ENCODE measurements at regions not wholly inside any gene's neighbourhood (a gene's known extent, or its start where the extent isn't known, plus 50 kb on each side); places are given as distances from the start of the nearest gene placed in this dataset.

DNA sequence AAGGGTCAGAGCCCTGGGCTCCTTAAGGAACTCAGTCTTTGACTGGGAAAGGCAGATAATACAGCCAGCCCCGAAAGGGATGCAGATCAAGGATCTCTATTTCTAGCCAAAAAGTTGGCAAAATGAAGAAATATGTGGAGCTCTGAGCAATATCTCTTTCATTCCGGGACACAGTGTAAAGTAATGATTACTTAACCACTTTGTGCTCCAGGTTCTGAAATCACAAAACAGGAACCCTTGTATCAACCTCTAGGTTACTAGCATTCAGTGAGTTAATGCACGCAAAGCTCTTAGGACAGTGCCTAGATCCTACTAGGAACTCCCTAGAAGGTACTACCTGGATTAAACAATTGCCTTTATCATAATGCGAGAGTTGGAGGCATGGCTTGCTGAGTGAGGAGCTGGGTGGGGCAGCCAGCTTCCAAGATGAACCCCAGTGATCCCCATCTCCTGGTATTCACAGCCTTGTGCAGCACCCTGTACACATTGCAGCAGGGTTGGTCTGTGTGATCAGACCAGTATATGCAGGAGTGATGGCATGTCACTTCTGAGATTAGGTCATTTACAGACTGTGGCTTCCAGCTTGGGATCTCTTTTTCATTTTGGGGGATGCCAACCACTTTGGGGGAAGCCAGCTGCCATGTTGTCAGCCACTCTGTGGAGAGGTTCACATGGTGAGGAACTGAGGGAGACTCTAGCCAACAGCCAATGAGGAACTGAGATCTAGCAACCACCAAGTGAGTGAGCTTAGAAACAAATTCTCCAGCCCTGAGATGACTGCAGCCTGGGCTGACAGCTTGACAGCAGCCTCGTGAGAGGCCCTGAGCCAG is 103.1 kb upstream of the SLC44A1 start:
- Histone ChIP-seq H3K9me1 (replicated peaks; ENCODE audit: control insufficient read depth, extremely low read depth, insufficient read depth, low read length) (no peaks in the 10 kb centered on the region), H3K9ac (replicated peaks; ENCODE audit: extremely low read depth, insufficient read depth, low read length) (no peak overlapping the region), H4K20me1 (replicated peaks; ENCODE audit: control insufficient read depth, extremely low read depth, insufficient read depth, low read length) (no peaks in the 10 kb centered on the region), H3K4me3 (replicated peaks in 1 of 3; ENCODE audit: insufficient read depth in 1 of 3, low read depth in 1 of 3, low read length in 3 of 3) (no peak overlapping the region), H3K27me3 (ENCODE audit: control insufficient read depth in 2 of 2, insufficient read depth in 2 of 2, low read length in 2 of 2) (peaks cover 0 to 2% of the 10 kb centered on the region in 2 experiments), H3K9me3 (replicated peaks; ENCODE audit: control insufficient read depth, insufficient read depth, low read length) (no peaks in the 10 kb centered on the region), H3K27ac (ENCODE audit: insufficient read depth, low read depth, low read length) (no peak overlapping the region), H3K4me2 (ENCODE audit: insufficient read depth, low read length) (no peak overlapping the region), H3K36me3 (ENCODE audit: control insufficient read depth in 2 of 2, extremely low read depth in 1 of 2, insufficient read depth in 2 of 2, low read length in 2 of 2) (no peaks in the 10 kb centered on the region), H2AFZ (ENCODE audit: low read depth, low read length) (no peak overlapping the region), H3K4me1 (ENCODE audit: control insufficient read depth, extremely low read depth, insufficient read depth, low read length) (no peaks in the 10 kb centered on the region), H3K79me2 (ENCODE audit: control insufficient read depth, insufficient read depth, low read length) (no peaks in the 10 kb centered on the region)
- no TSS peak for BruUV-seq (replicated peaks)
- FAIRE-seq = no peak
- dilution Hi-C loops (cut with MboI; ENCODE audit: extremely low pct_ligation_motif_present, low sequenced_read_pairs) (no loop called here), intact Hi-C loops (cut with micrococcal nuclease) (no loop called here)
- TF ChIP-seq MYC (IDR thresholded peaks at IDR 0.05; ENCODE audit: low read depth, low read length) = no peak
- TF ChIP-seq, protein P1, sequence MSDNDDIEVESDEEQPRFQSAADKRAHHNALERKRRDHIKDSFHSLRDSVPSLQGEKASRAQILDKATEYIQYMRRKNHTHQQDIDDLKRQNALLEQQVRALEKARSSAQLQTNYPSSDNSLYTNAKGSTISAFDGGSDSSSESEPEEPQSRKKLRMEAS (IDR thresholded peaks at IDR 0.05; ENCODE audit: insufficient read depth, insufficient read length) = no peak
- ChIA-PET POLR2A (no interaction called here), CTCF (no interaction called here)
- no peak for DNase-seq (ENCODE audit: low read depth, low spot score)

DNA sequence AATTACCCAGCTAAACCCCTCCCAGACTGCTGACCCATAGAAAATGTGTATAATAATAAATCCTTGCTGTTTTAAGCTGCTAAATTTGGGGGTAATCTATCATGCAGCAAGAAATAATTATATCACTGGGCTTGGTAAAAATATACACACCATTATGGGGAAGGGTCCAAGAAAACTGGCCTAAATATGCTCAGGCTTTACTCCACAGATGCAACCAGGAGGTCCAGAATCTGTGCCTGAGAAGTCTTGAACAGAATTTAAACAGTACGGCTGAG is 102.5 kb upstream of the SLC44A1 start:
- H4K20me1 ChIP-seq (replicated peaks; ENCODE audit: control insufficient read depth, extremely low read depth, insufficient read depth, low read length) = no peaks in the 10 kb centered on the region
- no peaks in the 10 kb centered on the region for H3K36me3 ChIP-seq (ENCODE audit: control insufficient read depth in 2 of 2, extremely low read depth in 1 of 2, insufficient read depth in 2 of 2, low read length in 2 of 2)
- no peaks in the 10 kb centered on the region for H3K79me2 ChIP-seq (ENCODE audit: control insufficient read depth, insufficient read depth, low read length)
- H3K4me2 ChIP-seq (ENCODE audit: insufficient read depth, low read length) = no peak overlapping the region
- no peaks in the 10 kb centered on the region for H3K9me1 ChIP-seq (replicated peaks; ENCODE audit: control insufficient read depth, extremely low read depth, insufficient read depth, low read length)
- TF ChIP-seq MYC (IDR thresholded peaks at IDR 0.05; ENCODE audit: low read depth, low read length) (no peak), GATA2 (IDR thresholded peaks at IDR 0.05; ENCODE audit: insufficient read depth, insufficient read length, low read depth, low read length) (no peak), POLR2A (IDR thresholded peaks at IDR 0.05; ENCODE audit: low read depth, low read length) (no peak), POLR2AphosphoS5 (IDR thresholded peaks at IDR 0.05; ENCODE audit: insufficient read depth, low read depth, low read length) (no peak), FOS (IDR thresholded peaks at IDR 0.05; ENCODE audit: borderline replicate concordance, insufficient read depth, low read length) (no peak)
- TF ChIP-seq, protein P2, sequence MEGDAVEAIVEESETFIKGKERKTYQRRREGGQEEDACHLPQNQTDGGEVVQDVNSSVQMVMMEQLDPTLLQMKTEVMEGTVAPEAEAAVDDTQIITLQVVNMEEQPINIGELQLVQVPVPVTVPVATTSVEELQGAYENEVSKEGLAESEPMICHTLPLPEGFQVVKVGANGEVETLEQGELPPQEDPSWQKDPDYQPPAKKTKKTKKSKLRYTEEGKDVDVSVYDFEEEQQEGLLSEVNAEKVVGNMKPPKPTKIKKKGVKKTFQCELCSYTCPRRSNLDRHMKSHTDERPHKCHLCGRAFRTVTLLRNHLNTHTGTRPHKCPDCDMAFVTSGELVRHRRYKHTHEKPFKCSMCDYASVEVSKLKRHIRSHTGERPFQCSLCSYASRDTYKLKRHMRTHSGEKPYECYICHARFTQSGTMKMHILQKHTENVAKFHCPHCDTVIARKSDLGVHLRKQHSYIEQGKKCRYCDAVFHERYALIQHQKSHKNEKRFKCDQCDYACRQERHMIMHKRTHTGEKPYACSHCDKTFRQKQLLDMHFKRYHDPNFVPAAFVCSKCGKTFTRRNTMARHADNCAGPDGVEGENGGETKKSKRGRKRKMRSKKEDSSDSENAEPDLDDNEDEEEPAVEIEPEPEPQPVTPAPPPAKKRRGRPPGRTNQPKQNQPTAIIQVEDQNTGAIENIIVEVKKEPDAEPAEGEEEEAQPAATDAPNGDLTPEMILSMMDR (IDR thresholded peaks at IDR 0.05; ENCODE audit: extremely low read depth in 1 of 2, insufficient read depth in 1 of 2, low read depth in 1 of 2, low read length in 2 of 2) = no peak
- no peak overlapping the region for H3K27ac ChIP-seq (ENCODE audit: insufficient read depth, low read depth, low read length)
- no peaks in the 10 kb centered on the region for H3K4me1 ChIP-seq (ENCODE audit: control insufficient read depth, extremely low read depth, insufficient read depth, low read length)
- CTCF ChIA-PET = no interaction called here
- H3K4me3 ChIP-seq (replicated peaks in 1 of 3; ENCODE audit: insufficient read depth in 1 of 3, low read depth in 1 of 3, low read length in 3 of 3) = no peak overlapping the region
- H3K9me3 ChIP-seq (replicated peaks; ENCODE audit: control insufficient read depth, insufficient read depth, low read length) = no peaks in the 10 kb centered on the region
- FAIRE-seq (no peak), DNase-seq (ENCODE audit: low read depth, low spot score) (no peak)
- intact Hi-C loops (cut with micrococcal nuclease) (no loop called here), dilution Hi-C loops (cut with MboI; ENCODE audit: extremely low pct_ligation_motif_present, low sequenced_read_pairs) (no loop called here)
- H2AFZ ChIP-seq (ENCODE audit: low read depth, low read length) = no peak overlapping the region
- no TSS peak for BruUV-seq (replicated peaks)
- no peak overlapping the region for H3K9ac ChIP-seq (replicated peaks; ENCODE audit: extremely low read depth, insufficient read depth, low read length)
- H3K27me3 ChIP-seq (ENCODE audit: control insufficient read depth in 2 of 2, insufficient read depth in 2 of 2, low read length in 2 of 2) = peaks cover 0 to 2% of the 10 kb centered on the region in 2 experiments
- POLR2A ChIA-PET = no interaction called here

Measured in endothelial cell of umbilical vein (primary cell).